ENCODE measurements at regions not wholly inside any gene's neighbourhood (a gene's known extent, or its start where the extent isn't known, plus 50 kb on each side); places are given as distances from the start of the nearest gene placed in this dataset.
A peak's percentile ranks its signal among the peaks of the same experiment; 100 is the strongest.

GRCh38 chr12:111310076-111310870 is 58.6 kb downstream of the PHETA1 start:
- DNase-seq = no peak

- DNase-seq = no peak
These were observed 59.3 kb downstream of the PHETA1 start for GRCh38 chr12:111309584-111309983.

- no peak for DNase-seq
These were observed 60.4 kb downstream of the PHETA1 start for GRCh38 chr12:111308473-111308872.

- DNase-seq = no peak
These were observed 64.2 kb downstream of the PHETA1 start for GRCh38 chr12:111304642-111305071.

- no peak for DNase-seq
These were observed 65.4 kb downstream of the PHETA1 start for GRCh38 chr12:111303531-111303930.

GRCh38 chr12:111298582-111299436 is 70.1 kb downstream of the PHETA1 start:
- DNase-seq = peak; percentile 48

- no peak for DNase-seq
These were observed 71.0 kb downstream of the PHETA1 start for GRCh38 chr12:111297703-111298426.

GRCh38 chr12:111296906-111297463 is 71.9 kb downstream of the PHETA1 start:
- DNase-seq = no peak

- no peak for DNase-seq
These were observed 73.7 kb downstream of the PHETA1 start for GRCh38 chr12:111295176-111295575.

GRCh38 chr12:111293266-111294009 is 75.5 kb downstream of the PHETA1 start:
- DNase-seq = no peak

- DNase-seq = no peak
These were observed 77.5 kb downstream of the PHETA1 start for GRCh38 chr12:111291357-111291756.

GRCh38 chr12:111288771-111289170 is 80.1 kb downstream of the PHETA1 start:
- no peak for DNase-seq

GRCh38 chr12:111287125-111287900 is 81.6 kb downstream of the PHETA1 start:
- DNase-seq = no peak

- no peak for DNase-seq
These were observed 83.7 kb downstream of the PHETA1 start for GRCh38 chr12:111285200-111285599.

GRCh38 chr12:111284709-111285108 is 84.2 kb downstream of the PHETA1 start:
- no peak for DNase-seq

GRCh38 chr12:111283966-111284365 is 84.9 kb downstream of the PHETA1 start:
- DNase-seq = no peak

- DNase-seq = no peak
These were observed 85.4 kb downstream of the PHETA1 start for GRCh38 chr12:111283521-111283920.

GRCh38 chr12:111277570-111277969 is 91.3 kb downstream of the PHETA1 start:
- DNase-seq = no peak

GRCh38 chr12:111276146-111276545 is 92.7 kb downstream of the PHETA1 start:
- no peak for DNase-seq

GRCh38 chr12:111275308-111275707 is 93.6 kb downstream of the PHETA1 start:
- no peak for DNase-seq

GRCh38 chr12:111274777-111275176 is 94.1 kb downstream of the PHETA1 start:
- DNase-seq = no peak

All from hindlimb muscle (tissue), 1 donor.